ENCODE measurements at regions not wholly inside any gene's neighbourhood (a gene's known extent, or its start where the extent isn't known, plus 50 kb on each side); places are given as distances from the start of the nearest gene placed in this dataset.

GRCh38 chr14:71586131-71586897 is 345.9 kb upstream of the RGS6 start:
- H3K27ac ChIP-seq: no peak overlapping the region
- DNase-seq (ENCODE audit: low spot score): no peak
- ChIA-PET CTCF (no interaction called here), POLR2A (ENCODE audit: low non-redundant PET) (no interaction called here)
- TF ChIP-seq, protein P1, sequence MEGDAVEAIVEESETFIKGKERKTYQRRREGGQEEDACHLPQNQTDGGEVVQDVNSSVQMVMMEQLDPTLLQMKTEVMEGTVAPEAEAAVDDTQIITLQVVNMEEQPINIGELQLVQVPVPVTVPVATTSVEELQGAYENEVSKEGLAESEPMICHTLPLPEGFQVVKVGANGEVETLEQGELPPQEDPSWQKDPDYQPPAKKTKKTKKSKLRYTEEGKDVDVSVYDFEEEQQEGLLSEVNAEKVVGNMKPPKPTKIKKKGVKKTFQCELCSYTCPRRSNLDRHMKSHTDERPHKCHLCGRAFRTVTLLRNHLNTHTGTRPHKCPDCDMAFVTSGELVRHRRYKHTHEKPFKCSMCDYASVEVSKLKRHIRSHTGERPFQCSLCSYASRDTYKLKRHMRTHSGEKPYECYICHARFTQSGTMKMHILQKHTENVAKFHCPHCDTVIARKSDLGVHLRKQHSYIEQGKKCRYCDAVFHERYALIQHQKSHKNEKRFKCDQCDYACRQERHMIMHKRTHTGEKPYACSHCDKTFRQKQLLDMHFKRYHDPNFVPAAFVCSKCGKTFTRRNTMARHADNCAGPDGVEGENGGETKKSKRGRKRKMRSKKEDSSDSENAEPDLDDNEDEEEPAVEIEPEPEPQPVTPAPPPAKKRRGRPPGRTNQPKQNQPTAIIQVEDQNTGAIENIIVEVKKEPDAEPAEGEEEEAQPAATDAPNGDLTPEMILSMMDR (conservative IDR thresholded peaks at IDR 0.05; ENCODE audit: low read depth): no peak

GRCh38 chr14:71588028-71588427 is 344.2 kb upstream of the RGS6 start:
- ChIA-PET POLR2A (ENCODE audit: low non-redundant PET) (no interaction called here), CTCF (interaction anchor here (0.7 kb wide), 1 partner anchor 268 kb away, joined by 3 read pairs; no protein-coding TSS in a partner anchor)
- no peak overlapping the region for H3K27ac ChIP-seq
- TF ChIP-seq, protein P1 (conservative IDR thresholded peaks at IDR 0.05; ENCODE audit: low read depth): no peak
- no peak for DNase-seq (ENCODE audit: low spot score)

DNA sequence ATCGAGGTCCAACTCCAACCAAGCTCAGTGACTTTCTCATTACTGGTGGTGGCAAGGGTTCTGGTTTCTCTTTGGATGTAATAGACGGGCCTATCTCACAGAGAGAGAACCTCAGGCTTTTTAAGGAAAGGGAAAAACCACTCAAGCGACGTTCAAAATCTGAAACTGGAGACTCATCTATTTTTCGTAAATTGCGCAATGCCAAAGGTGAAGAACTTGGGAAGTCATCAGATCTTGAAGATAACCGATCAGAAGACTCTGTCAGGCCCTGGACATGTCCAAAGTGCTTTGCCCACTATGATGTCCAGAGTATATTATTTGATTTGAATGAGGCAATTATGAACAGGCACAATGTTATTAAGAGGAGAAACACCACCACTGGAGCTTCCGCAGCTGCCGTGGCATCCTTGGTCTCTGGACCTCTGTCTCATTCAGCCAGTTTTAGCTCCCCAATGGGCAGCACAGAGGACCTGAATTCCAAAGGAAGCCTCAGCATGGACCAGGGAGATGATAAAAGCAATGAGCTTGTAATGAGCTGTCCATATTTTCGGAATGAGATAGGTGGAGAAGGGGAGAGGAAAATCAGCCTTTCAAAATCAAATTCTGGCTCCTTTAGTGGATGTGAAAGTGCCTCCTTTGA is 343.5 kb upstream of the RGS6 start:
- CTCF ChIA-PET: interaction anchor here (0.7 kb wide), 1 partner anchor 267 kb away, joined by 3 read pairs; no protein-coding TSS in a partner anchor
- no peak overlapping the region for H3K27ac ChIP-seq
- TF ChIP-seq, protein P1 (conservative IDR thresholded peaks at IDR 0.05; ENCODE audit: low read depth): no peak
- POLR2A ChIA-PET (ENCODE audit: low non-redundant PET): no interaction called here
- no peak for DNase-seq (ENCODE audit: low spot score)

DNA sequence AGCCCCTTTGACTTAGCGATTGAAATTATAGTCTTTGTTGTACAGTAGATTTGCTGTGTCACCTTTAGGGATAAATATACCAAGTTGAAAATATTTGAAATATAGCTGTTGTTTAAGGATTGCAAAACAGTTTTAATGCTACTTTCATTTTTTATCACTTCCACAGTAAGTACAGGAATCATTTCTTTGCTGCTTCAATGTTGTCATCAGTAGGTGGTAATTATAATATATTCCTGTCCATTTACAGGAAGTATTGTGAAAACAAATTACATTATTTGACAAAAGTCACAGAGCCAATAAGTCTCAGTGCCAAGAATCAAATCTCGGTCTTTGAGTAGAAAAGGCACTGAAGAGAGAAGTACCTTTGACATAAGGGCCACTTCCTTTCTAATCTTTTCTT is 342.6 kb upstream of the RGS6 start:
- no peak overlapping the region for H3K27ac ChIP-seq
- CTCF ChIA-PET: no interaction called here
- TF ChIP-seq, protein P1 (conservative IDR thresholded peaks at IDR 0.05; ENCODE audit: low read depth): no peak
- POLR2A ChIA-PET (ENCODE audit: low non-redundant PET): no interaction called here
- no peak for DNase-seq (ENCODE audit: low spot score)

GRCh38 chr14:71590131-71590530 is 342.1 kb upstream of the RGS6 start:
- ChIA-PET POLR2A (ENCODE audit: low non-redundant PET) (no interaction called here), CTCF (interaction anchor here (0.7 kb wide), 1 partner anchor 14 kb away, joined by 3 read pairs; no protein-coding TSS in a partner anchor)
- H3K27ac ChIP-seq: no peak overlapping the region
- TF ChIP-seq, protein P1 (conservative IDR thresholded peaks at IDR 0.05; ENCODE audit: low read depth): no peak
- DNase-seq (ENCODE audit: low spot score): no peak

GRCh38 chr14:71591231-71591630 is 341.0 kb upstream of the RGS6 start:
- CTCF ChIA-PET: no interaction called here

More at GRCh38 chr14:71591231-71591630, 341.0 kb upstream of the RGS6 start:
- DNase-seq (ENCODE audit: low spot score): no peak
- POLR2A ChIA-PET (ENCODE audit: low non-redundant PET): no interaction called here
- TF ChIP-seq, protein P1 (conservative IDR thresholded peaks at IDR 0.05; ENCODE audit: low read depth): no peak
- no peak overlapping the region for H3K27ac ChIP-seq
